Suprapubic skin (tissue), 3 donors: ENCODE measurements at regions not wholly inside any gene's neighbourhood (a gene's known extent, or its start where the extent isn't known, plus 50 kb on each side); places are given as distances from the start of the nearest gene placed in this dataset.

Source experiments
- CTCF ChIP-seq, 2 donors: fragments of 200-600 bp in 1 of 2; fragments of 450-650 bp in 1 of 2; sonication (generic) in 1 of 2; IDR thresholded peaks; one replicate each; pipeline ENCODE4 v1.5.1; 2016 to 2019; ENCODE audit warnings: antibody characterized with exemption in 2 of 2, mild to moderate bottlenecking in 1 of 2, moderate library complexity in 1 of 2
- EP300 ChIP-seq: sonication (generic); formaldehyde crosslinking; IDR thresholded peaks from one replicate; pipeline ENCODE4 v1.6.1; 2017; ENCODE audit warnings: antibody characterized with exemption
- POLR2A ChIP-seq, 2 donors: fragments of 450-650 bp; IDR thresholded peaks; one replicate each; pipeline ENCODE4 v1.6.1; 2017; ENCODE audit warnings: antibody characterized with exemption in 2 of 2, mild to moderate bottlenecking in 2 of 2, moderate library complexity in 2 of 2

GRCh38 chr17:77361986-77362620 is 221.3 kb downstream of the SEC14L1 start:
- TF ChIP-seq POLR2A (IDR thresholded peaks at IDR 0.05) (no peak), CTCF (IDR thresholded peaks at IDR 0.05) (no peak), EP300 (no peak)
